Amniotic epithelial cell (primary cell): ENCODE measurements at regions not wholly inside any gene's neighbourhood (a gene's known extent, or its start where the extent isn't known, plus 50 kb on each side); places are given as distances from the start of the nearest gene placed in this dataset.
"Not testable (repeated sequence)": the region's sequence is repeated elsewhere in the genome, so short reads cannot be mapped to it uniquely, and the experiment has no call there.

ENCODE experiments used
- DNase-seq: peaks from one replicate; pipeline ENCODE4 v3.0.0-alpha.2; 2010; ENCODE audit warnings: low read depth

DNA sequence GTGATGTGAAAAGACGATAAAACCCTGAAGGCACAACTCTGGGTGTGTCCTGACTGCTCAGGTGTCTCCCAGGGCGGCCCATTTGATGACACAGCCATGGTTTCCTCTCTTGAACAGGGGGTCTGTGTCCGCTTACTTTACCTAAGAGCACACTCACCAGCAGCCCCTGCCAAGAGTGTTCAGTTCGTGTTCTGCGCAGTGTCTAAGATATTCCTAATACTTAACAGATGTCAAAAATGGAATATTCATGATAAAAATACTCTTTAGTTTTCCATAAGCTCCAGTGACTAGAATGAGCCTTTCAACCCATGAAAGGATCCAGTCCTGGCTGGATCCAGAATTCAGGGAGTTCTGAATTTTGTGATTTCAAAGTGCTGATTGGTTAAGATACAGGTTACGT, 492.4 kb downstream of the TNS3 start:
- DNase-seq: no peak

- DNase-seq: no peak
These were observed 492.9 kb downstream of the TNS3 start for GRCh38 chr7:47089068-47089417.

GRCh38 chr7:47088329-47089067, 493.4 kb downstream of the TNS3 start:
- peak; percentile 57 for DNase-seq

- peak; percentile 42 for DNase-seq
These were observed 494.0 kb downstream of the TNS3 start for GRCh38 chr7:47087866-47088265.

- DNase-seq: peak; percentile 28
These were observed 496.2 kb downstream of the TNS3 start for GRCh38 chr7:47085491-47086275.

GRCh38 chr7:47083476-47084250, 498.2 kb downstream of the TNS3 start:
- DNase-seq: no peak

DNA sequence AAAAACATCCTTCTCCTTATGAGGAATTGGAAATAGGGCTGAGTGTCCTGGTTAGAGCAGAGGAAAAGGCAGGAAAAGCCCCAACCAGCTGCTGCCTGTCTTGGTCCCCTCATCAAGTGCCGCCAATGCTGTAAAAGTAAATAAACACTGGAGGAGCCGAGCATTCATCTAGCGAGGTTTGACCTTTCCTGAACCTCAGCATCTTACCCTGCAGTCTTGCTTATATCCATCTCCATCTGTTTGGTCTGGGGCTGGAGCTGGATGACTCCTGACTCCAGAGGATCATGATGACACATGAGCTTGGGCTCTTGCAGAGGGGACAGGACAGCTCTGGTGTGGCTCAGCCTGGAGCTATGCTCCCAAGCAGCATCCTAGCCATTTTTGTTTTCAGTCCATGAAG, 501.1 kb downstream of the TNS3 start:
- no peak for DNase-seq

DNA sequence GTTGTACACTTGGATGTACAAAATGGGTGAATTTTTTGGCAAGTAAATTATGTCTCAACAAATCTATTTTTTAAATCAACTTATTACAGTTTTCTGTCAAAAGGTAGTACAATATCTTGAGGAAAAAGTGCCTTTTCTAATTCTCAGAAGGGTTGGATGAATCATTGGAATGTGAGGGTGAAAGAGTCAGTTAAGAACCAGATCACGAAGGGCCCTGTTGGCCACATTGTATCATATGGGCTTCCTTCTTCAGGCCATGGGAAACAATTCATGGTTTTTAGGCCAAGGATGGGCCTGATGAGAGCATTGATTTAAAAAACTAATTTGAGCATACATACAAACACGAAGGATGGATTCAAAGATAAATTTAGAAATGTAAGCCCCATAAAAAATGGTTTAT, 503.7 kb downstream of the TNS3 start:
- peak; percentile 50 for DNase-seq

- DNase-seq: peak; percentile 96
These were observed 507.2 kb downstream of the TNS3 start for GRCh38 chr7:47074702-47075153.

DNA sequence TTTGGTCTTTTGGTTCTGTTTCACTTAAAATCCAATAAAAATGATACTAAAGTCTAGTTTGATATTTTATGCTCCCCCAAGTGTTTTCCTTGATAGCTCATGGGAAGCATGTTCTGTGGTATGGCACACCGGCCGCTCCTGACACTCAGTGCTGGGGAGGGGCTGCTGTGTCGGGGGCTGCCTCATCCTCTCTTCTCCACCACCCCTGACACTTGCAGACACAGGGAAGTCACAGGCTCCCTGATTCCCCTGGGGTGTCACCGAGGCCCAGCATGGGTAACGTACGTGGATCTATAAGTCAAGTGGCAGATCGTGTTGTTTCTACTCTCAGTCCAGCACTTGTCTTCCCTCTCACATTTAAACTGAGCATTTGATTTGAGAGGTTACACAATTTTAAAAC, 508.6 kb downstream of the TNS3 start:
- no peak for DNase-seq

GRCh38 chr7:47071866-47072265, 510.0 kb downstream of the TNS3 start:
- DNase-seq: no peak

DNA sequence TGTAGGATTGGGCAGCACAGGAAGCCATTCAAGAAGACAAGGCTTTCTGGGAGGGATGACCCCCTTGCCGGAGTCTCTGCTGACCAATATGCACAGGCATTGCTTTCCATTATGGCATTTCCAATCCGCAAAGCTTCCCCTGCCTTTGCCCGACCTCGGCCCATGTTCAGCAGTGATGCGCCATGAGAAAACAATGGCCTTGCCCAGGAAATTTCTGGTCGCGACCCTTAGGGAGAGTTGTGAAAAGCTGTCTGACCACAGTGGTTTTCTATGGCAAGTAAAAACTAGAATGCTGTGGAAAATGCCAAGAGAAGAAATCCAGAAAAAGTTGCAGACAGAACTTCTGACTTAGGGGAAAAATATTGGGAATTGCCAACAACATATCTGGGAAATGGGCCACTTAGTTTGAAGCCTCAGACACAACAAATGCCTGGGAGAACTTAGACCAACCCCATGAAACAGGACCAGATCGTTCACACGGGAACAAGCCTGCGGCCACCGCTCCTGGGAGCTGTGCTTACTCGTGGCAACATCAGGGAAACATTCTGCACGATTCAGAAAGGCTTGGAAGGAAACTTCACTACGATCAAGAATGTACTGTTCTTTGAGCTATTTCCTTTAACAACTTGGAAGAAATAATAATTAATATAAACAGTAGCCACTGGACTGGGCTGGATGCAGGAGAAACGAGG, 512.4 kb downstream of the TNS3 start:
- no peak for DNase-seq

GRCh38 chr7:47066976-47067614, 514.8 kb downstream of the TNS3 start:
- DNase-seq: peak; percentile 14

DNA sequence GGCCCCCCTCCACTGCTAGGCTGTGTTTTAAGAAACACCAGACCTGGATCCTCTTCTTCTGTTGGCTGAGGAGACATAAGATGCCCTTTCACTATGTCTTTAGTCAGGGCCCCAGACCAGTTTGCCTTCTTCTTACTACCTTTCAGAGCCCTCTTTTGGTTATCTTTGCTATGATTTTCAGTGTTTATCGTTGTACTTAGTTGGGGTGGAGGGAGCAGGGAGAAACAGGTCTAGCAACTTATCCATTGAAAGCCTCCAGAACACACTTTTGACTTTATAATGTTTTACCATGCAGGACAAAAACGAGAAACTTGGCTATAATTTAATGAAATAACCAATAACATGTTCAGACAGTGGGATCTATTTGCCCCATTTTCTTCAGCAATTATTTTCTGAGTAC, 525.2 kb downstream of the TNS3 start:
- DNase-seq: no peak

DNA sequence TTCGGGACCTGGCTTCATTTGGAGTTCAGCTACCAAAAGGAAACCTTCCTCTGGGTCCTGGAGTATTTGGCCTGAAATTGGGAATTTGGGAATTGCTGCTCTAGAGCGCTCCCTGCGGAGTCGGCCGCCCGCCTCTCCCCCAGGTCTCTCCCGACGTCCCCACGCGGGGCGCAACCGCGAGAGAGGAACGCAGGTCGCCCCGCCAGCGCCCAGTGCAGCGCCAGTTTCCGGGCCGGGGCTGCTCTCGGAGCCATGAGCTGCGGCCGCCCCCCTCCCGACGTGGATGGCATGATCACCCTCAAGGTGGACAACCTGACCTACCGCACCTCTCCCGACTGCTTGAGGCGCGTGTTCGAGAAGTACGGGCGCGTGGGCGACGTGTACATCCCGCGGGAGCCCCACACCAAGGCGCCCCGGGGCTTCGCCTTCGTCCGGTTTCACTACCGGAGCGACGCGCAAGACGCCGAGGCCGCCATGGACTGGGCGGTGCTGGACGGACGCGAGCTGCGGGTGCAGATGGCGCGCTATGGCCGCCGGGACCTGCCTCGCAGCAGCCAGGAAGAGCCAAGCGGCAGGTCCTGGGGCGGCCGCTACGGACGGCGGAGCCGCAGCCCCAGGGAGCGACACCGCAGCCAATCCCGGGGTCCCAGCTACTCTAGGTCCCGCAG, 529.2 kb downstream of the TNS3 start:
- not testable (repeated sequence) for DNase-seq

DNA sequence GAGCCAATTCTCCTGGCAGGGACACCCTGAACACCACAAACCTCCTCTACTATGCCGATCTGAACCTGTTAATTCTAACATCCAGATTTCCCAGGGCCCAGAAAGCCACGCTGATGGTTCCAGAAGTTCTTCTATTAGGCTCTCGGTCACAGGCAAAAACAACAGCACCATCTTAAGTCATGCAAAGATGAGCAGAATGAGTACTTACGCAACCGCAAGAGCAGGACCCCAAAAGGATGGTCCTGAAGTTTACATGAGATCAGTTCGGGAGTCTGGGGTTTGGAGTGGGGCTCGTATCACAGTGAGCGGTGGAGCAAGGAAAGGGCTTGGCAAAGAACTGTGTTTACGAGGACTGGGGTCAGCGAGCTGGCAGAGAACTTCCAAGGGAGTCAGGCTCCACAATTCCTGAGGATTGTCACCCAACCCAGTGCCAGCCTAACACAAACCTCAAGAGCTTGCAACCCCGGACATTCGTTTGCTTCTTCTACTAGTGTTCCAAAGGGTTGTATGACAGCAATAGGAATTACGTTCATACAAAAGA, 532.6 kb downstream of the TNS3 start:
- DNase-seq: no peak

DNA sequence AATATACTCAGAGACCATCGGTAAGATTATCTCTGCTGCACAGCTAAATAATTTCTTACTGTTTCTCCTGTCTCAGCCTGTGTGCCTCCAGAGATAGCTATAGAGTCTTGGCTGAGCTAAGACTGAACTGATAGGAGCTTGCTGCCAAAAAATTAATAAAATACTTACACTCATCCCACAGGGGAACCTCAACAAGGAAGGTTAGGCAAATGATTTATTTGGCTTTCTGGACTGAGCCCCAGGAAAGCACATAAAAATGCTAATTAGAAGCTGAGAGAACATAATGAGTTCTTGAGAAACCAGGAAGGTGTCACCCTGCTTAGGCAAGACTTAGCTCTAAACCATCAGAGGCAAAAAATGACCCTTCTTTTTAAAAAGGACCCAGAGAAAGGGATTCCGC, 534.5 kb downstream of the TNS3 start:
- no peak for DNase-seq

- DNase-seq: no peak
These were observed 535.0 kb downstream of the TNS3 start for GRCh38 chr7:47046949-47047348.

DNA sequence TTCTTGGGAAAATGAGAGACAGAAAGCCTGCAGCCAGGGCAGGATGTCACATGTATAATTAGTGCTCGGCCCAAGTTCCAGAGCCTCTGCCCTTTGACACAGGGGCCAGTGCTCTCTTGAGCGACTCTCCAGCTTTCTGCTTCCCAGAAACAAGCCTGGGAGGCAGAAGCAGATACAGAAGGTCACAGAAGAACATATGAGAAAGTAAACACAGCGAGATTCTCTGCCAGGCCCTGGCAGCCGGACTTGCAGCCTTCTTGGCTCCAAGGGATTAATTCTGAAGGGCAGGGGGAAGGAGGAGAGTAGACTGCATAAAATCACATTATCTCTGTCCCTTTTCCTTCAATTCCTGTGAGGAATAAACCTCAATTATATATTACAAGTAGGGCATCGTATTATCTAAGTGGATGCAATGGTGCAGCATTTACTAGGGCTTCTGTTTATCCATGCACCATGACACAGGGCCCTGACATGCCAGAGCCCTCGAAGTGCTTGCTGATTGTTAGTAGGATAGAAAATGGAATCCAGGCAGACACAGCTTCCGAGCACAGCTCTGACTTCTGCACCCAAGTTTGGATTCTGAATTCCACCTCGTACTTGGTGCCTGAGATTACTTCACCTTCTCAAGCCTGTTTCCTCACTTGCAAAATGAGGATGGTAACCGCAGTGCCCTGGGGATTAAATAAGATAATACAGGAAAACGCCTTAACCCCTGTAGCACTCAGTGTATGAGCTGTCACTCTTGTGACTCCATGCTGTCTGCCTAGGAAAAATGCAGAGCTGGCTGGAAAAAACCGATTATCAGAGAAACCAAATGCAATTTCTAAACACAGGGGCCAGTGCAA, 536.5 kb downstream of the TNS3 start:
- peak; percentile 80 for DNase-seq

- DNase-seq: no peak
These were observed 537.3 kb downstream of the TNS3 start for GRCh38 chr7:47044625-47045024.
